ENCODE measurements at regions not wholly inside any gene's neighbourhood (a gene's known extent, or its start where the extent isn't known, plus 50 kb on each side); places are given as distances from the start of the nearest gene placed in this dataset.

GRCh38 chr3:180283251-180283650, 246.5 kb upstream of the PEX5L start:
- H3K27ac ChIP-seq: no peak overlapping the region
- no peaks in the 10 kb centered on the region for H3K4me1 ChIP-seq
- intact Hi-C loops (cut with DNase I; ENCODE audit: low total_unique reads): no loop called here
- H3K4me3 ChIP-seq: no peak overlapping the region
- TF ChIP-seq POLR2A (IDR thresholded peaks at IDR 0.05) (no peak), POLR2AphosphoS5 (IDR thresholded peaks at IDR 0.05) (no peak)
- TF ChIP-seq, protein P1, sequence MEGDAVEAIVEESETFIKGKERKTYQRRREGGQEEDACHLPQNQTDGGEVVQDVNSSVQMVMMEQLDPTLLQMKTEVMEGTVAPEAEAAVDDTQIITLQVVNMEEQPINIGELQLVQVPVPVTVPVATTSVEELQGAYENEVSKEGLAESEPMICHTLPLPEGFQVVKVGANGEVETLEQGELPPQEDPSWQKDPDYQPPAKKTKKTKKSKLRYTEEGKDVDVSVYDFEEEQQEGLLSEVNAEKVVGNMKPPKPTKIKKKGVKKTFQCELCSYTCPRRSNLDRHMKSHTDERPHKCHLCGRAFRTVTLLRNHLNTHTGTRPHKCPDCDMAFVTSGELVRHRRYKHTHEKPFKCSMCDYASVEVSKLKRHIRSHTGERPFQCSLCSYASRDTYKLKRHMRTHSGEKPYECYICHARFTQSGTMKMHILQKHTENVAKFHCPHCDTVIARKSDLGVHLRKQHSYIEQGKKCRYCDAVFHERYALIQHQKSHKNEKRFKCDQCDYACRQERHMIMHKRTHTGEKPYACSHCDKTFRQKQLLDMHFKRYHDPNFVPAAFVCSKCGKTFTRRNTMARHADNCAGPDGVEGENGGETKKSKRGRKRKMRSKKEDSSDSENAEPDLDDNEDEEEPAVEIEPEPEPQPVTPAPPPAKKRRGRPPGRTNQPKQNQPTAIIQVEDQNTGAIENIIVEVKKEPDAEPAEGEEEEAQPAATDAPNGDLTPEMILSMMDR (IDR thresholded peaks at IDR 0.05): no peak
- no peaks in the 10 kb centered on the region for H3K27me3 ChIP-seq
- H3K9me3 ChIP-seq: no peaks in the 10 kb centered on the region
- no peak for DNase-seq (ENCODE audit: low spot score in 2 of 2)
- no peaks in the 10 kb centered on the region for H3K36me3 ChIP-seq

GRCh38 chr3:180284331-180285110, 247.8 kb upstream of the PEX5L start:
- no peak for DNase-seq (ENCODE audit: low spot score in 2 of 2)
- Histone ChIP-seq H3K9me3 (no peaks in the 10 kb centered on the region), H3K27ac (no peak overlapping the region), H3K4me1 (no peaks in the 10 kb centered on the region), H3K27me3 (no peaks in the 10 kb centered on the region), H3K36me3 (no peaks in the 10 kb centered on the region), H3K4me3 (no peak overlapping the region)
- intact Hi-C loops (cut with DNase I; ENCODE audit: low total_unique reads): loop anchor here (5.0 kb wide), 1 partner anchor 612 kb away; no protein-coding TSS in a partner anchor
- TF ChIP-seq POLR2A (IDR thresholded peaks at IDR 0.05): no peak
- TF ChIP-seq POLR2AphosphoS5 (IDR thresholded peaks at IDR 0.05): no peak

GRCh38 chr3:180287703-180288102, 251.0 kb upstream of the PEX5L start:
- H3K4me3 ChIP-seq: no peak overlapping the region
- H3K27me3 ChIP-seq: no peaks in the 10 kb centered on the region
- TF ChIP-seq POLR2A (IDR thresholded peaks at IDR 0.05) (no peak), POLR2AphosphoS5 (IDR thresholded peaks at IDR 0.05) (no peak)
- TF ChIP-seq, protein P1 (IDR thresholded peaks at IDR 0.05): no peak
- no peak for DNase-seq (ENCODE audit: low spot score in 2 of 2)
- no peaks in the 10 kb centered on the region for H3K4me1 ChIP-seq
- no peaks in the 10 kb centered on the region for H3K36me3 ChIP-seq
- intact Hi-C loops (cut with DNase I; ENCODE audit: low total_unique reads): loop anchor here (5.0 kb wide), 1 partner anchor 615 kb away; no protein-coding TSS in a partner anchor
- H3K27ac ChIP-seq: no peak overlapping the region
- no peaks in the 10 kb centered on the region for H3K9me3 ChIP-seq

- no peak for TF ChIP-seq POLR2A (IDR thresholded peaks at IDR 0.05)
- TF ChIP-seq, protein P1 (IDR thresholded peaks at IDR 0.05): no peak
- no peak for TF ChIP-seq POLR2AphosphoS5 (IDR thresholded peaks at IDR 0.05)
- H3K4me1 ChIP-seq: no peaks in the 10 kb centered on the region
- intact Hi-C loops (cut with DNase I; ENCODE audit: low total_unique reads): loop anchor here (5.0 kb wide), 1 partner anchor 617 kb away; no protein-coding TSS in a partner anchor
- no peaks in the 10 kb centered on the region for H3K9me3 ChIP-seq
- H3K4me3 ChIP-seq: no peak overlapping the region
- no peak overlapping the region for H3K27ac ChIP-seq
- H3K36me3 ChIP-seq: no peaks in the 10 kb centered on the region
- H3K27me3 ChIP-seq: no peaks in the 10 kb centered on the region
- DNase-seq (ENCODE audit: low spot score in 2 of 2): no peak
Observed at GRCh38 chr3:180288816-180289215, 252.1 kb upstream of the PEX5L start.

DNA sequence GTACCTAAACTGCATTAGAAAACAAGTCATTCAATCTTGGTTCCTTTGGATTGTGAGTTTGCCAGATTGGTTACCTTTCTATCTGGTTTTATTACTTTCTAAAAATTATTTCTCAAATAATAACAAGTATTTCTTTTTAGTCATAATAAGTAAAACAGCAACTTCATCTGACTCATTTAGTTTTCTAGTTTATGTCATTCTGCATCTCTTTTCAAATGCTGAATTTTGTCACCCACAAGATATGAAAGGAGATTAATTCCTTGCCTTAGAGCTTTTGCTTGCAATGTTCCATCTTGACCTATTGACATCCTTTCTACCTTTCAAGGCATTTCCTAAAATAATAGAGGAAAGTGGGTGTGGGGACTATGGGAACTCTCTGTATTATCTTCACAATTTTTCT, 253.6 kb upstream of the PEX5L start:
- H3K27ac ChIP-seq: no peak overlapping the region
- H3K4me3 ChIP-seq: no peak overlapping the region
- H3K9me3 ChIP-seq: no peaks in the 10 kb centered on the region
- H3K36me3 ChIP-seq: no peaks in the 10 kb centered on the region
- intact Hi-C loops (cut with DNase I; ENCODE audit: low total_unique reads): no loop called here
- TF ChIP-seq POLR2AphosphoS5 (IDR thresholded peaks at IDR 0.05) (no peak), POLR2A (IDR thresholded peaks at IDR 0.05) (no peak)
- TF ChIP-seq, protein P1 (IDR thresholded peaks at IDR 0.05): no peak
- DNase-seq (ENCODE audit: low spot score in 2 of 2): no peak
- no peaks in the 10 kb centered on the region for H3K27me3 ChIP-seq
- no peaks in the 10 kb centered on the region for H3K4me1 ChIP-seq
